HepG2 (cell line): ENCODE measurements at regions not wholly inside any gene's neighbourhood (a gene's known extent, or its start where the extent isn't known, plus 50 kb on each side); places are given as distances from the start of the nearest gene placed in this dataset.

Experiments used
- ATAC-seq: fragments of 200-7000 bp; cut with Tn5 transposase; 3 replicates; pipeline ENCODE4 v1.9.1; 2020; ENCODE audit warnings: mild to moderate bottlenecking, moderate library complexity
- BruUV-seq: library from RNA; stranded (reverse); fragments of 400-500 nt; replicated peaks from 2 replicates; lab custom pipeline; 2021; lab: Mats Ljungman, UMichigan
- CTCF ChIA-PET: fragments of 300-600 bp; formaldehyde crosslinking; extraction: SDS; loops from one replicate; lab custom pipeline; 2021; ENCODE audit warnings: low total read pairs, inconsistent platforms, low intra/inter-chr PET ratio; lab: Yijun Ruan, JAX
- POLR2A ChIA-PET: fragments of 350-600 bp; sonication (Branson Sonifier 250); formaldehyde crosslinking; loops from one replicate; lab custom pipeline; 2020; ENCODE audit warnings: antibody characterized with exemption, inconsistent platforms; lab: Yijun Ruan, JAX
- DNase-seq: peaks from one replicate; pipeline ENCODE4 v3.0.0-alpha.2; 2015; ENCODE audit warnings: low spot score
- FAIRE-seq: peaks from 3 replicates; lab custom pipeline; 2011; peaks lifted over from hg19 to GRCh38; lab: Jason Lieb, UNC
- H2AFZ ChIP-seq: one replicate; pipeline ENCODE4 v1.6.1; 2011; ENCODE audit warnings: low read length, inconsistent platforms
- H3K27ac ChIP-seq: fragments of 300-600 bp; 3 replicates; pipeline ENCODE4 v1.8.0; 2011; ENCODE audit warnings: mixed run types, mild to moderate bottlenecking, mixed read lengths, low read length, inconsistent platforms; ENCODE audit not compliant: insufficient read depth; ENCODE audit errors: extremely low read length
- H3K27me3 ChIP-seq, 2 experiments: fragments of 200-600 bp in 1 of 2; 2 replicates in 1 of 2; 3 replicates in 1 of 2; pipeline versions ENCODE4 v1.6.0 to v1.8.0; 2011; ENCODE audit warnings: low read length in 2 of 2, mild to moderate bottlenecking in 2 of 2, moderate library complexity in 2 of 2, inconsistent platforms in 1 of 2; ENCODE audit not compliant: insufficient read depth in 2 of 2, control insufficient read depth in 1 of 2
- H3K36me3 ChIP-seq, 2 experiments: fragments of 200-600 bp in 1 of 2; replicated peaks in 1 of 2; 2 replicates in 1 of 2; 3 replicates in 1 of 2; pipeline versions ENCODE4 v1.5.1 to v1.8.0; 2011; ENCODE audit warnings: low read length in 2 of 2, inconsistent platforms in 1 of 2; ENCODE audit not compliant: insufficient read depth in 2 of 2, control insufficient read depth in 1 of 2
- H3K4me1 ChIP-seq: 2 replicates; pipeline ENCODE4 v1.5.1; 2012; ENCODE audit warnings: low read length, inconsistent platforms; ENCODE audit not compliant: insufficient read depth
- H3K4me2 ChIP-seq: 2 replicates; pipeline ENCODE4 v1.6.0; 2011; ENCODE audit warnings: low read depth, low read length, inconsistent platforms
- H3K4me3 ChIP-seq, 3 experiments: fragments of 200-600 bp in 1 of 3; sonication (generic), shearing (Covaris generic) in 1 of 3; replicated peaks in 1 of 3; 2 replicates each; pipeline ENCODE4 v1.5.1; 2011 to 2016; ENCODE audit warnings: low read length in 3 of 3, inconsistent platforms in 2 of 3, low read depth in 2 of 3, mild to moderate bottlenecking in 2 of 3, control low read depth in 1 of 3, mixed read lengths in 1 of 3; ENCODE audit not compliant: insufficient read depth in 1 of 3
- H3K79me2 ChIP-seq: one replicate; pipeline ENCODE4 v1.6.1; 2011; ENCODE audit warnings: low read length, inconsistent platforms; ENCODE audit not compliant: insufficient read depth
- H3K9ac ChIP-seq: 2 replicates; pipeline ENCODE4 v1.6.0; 2011; ENCODE audit warnings: mild to moderate bottlenecking, low read depth, low read length, inconsistent platforms; ENCODE audit not compliant: insufficient read depth
- H3K9me3 ChIP-seq: 2 replicates; pipeline ENCODE4 v1.5.1; 2012; ENCODE audit warnings: mild to moderate bottlenecking, low read length
- H4K20me1 ChIP-seq: 2 replicates; pipeline ENCODE4 v1.6.0; 2011; ENCODE audit warnings: inconsistent platforms, mild to moderate bottlenecking, low read length, moderate library complexity; ENCODE audit not compliant: insufficient read depth
- CREBL2 ChIP-seq: sonication (generic); formaldehyde crosslinking; IDR thresholded peaks from 2 replicates; pipeline ENCODE4 v1.8.1; 2023; ENCODE audit warnings: missing genetic modification reagents, mild to moderate bottlenecking, borderline replicate concordance
- DPF2 ChIP-seq: sonication (generic); formaldehyde crosslinking; IDR thresholded peaks from 2 replicates; pipeline ENCODE4 v1.4.0; 2020; ENCODE audit warnings: mild to moderate bottlenecking, low read depth, missing genetic modification reagents, borderline replicate concordance
- EP300 ChIP-seq, 3 experiments: sonication (generic) in 1 of 3; formaldehyde crosslinking in 1 of 3; IDR thresholded peaks; 2 replicates each; pipeline versions ENCODE4 v1.5.1 to v1.6.1; 2011 to 2020; ENCODE audit warnings: low read depth in 2 of 3, low read length in 2 of 3, borderline replicate concordance in 1 of 3, improper control_type of control experiment in 1 of 3, mild to moderate bottlenecking in 1 of 3, missing genetic modification reagents in 1 of 3, moderate library complexity in 1 of 3
- FOXO1 ChIP-seq: sonication (generic); formaldehyde crosslinking; IDR thresholded peaks from 2 replicates; pipeline ENCODE4 v1.4.0; 2020; ENCODE audit warnings: missing genetic modification reagents
- FOXP1 ChIP-seq, 2 experiments: fragments of 450-650 bp in 1 of 2; IDR thresholded peaks; 2 replicates each; pipeline ENCODE4 v1.6.1; 2017 to 2018; ENCODE audit warnings: antibody characterized with exemption in 1 of 2
- PITX1 ChIP-seq: sonication (generic); formaldehyde crosslinking; IDR thresholded peaks from 2 replicates; pipeline ENCODE4 v1.5.1; 2020; ENCODE audit warnings: mild to moderate bottlenecking, missing genetic modification reagents
- SNAPC2 ChIP-seq: sonication (generic); formaldehyde crosslinking; IDR thresholded peaks from 2 replicates; pipeline ENCODE4 v1.8.1; 2022; ENCODE audit warnings: mild to moderate bottlenecking, missing genetic modification reagents
- ZBTB8A ChIP-seq: sonication (generic); formaldehyde crosslinking; IDR thresholded peaks from 2 replicates; pipeline ENCODE4 v1.4.0; 2020; ENCODE audit warnings: mild to moderate bottlenecking, low read depth, missing genetic modification reagents, borderline replicate concordance
- ZNF747 ChIP-seq: sonication (generic); formaldehyde crosslinking; IDR thresholded peaks from 2 replicates; pipeline ENCODE4 v1.8.1; 2023; ENCODE audit warnings: missing genetic modification reagents, mild to moderate bottlenecking, borderline replicate concordance
- ZNF879 ChIP-seq: sonication (generic); formaldehyde crosslinking; IDR thresholded peaks from 2 replicates; pipeline ENCODE4 v1.8.1; 2023; ENCODE audit warnings: missing genetic modification reagents
- WGBS: methylation state at CpG from one replicate; pipeline ENCODE4 v1.1.6; 2017; ENCODE audit warnings: low lambda C conversion rate; 5-methylcytosine and 5-hydroxymethylcytosine counted together
- in situ Hi-C: cut with HindIII; loops from 2 replicates; pipeline ENCODE4 v1.10.0; 2017; ENCODE audit warnings: low pct_unique_long_range_greater_than_20kb; ENCODE audit not compliant: extremely low pct_ligation_motif_present
- intact Hi-C: fragments of 100-400 bp; cut with micrococcal nuclease; formaldehyde crosslinking; loops from one replicate; pipeline ENCODE4 v1.10.0; 2022; ENCODE audit not compliant: unreplicated experiment

- CTCF ChIA-PET, result no interaction called here
- no peak overlapping the region for H3K4me3 ChIP-seq
- no peak for ATAC-seq
- BruUV-seq, result no TSS peak
- no peaks in the 10 kb centered on the region for H3K36me3 ChIP-seq
- POLR2A ChIA-PET, result no interaction called here
- no peaks in the 10 kb centered on the region for H3K27me3 ChIP-seq
- no peak for FAIRE-seq
- WGBS, result 2% methylated on average over 3 of the region's 3 CpGs
- intact Hi-C loops (no loop called here), in situ Hi-C loops (no loop called here)
- H3K27ac ChIP-seq, result no peak overlapping the region
- no peak overlapping the region for H3K9ac ChIP-seq
- DNase-seq, result no peak
- no peaks in the 10 kb centered on the region for H3K4me1 ChIP-seq
- no peaks in the 10 kb centered on the region for H3K9me3 ChIP-seq
- H3K4me2 ChIP-seq, result no peak overlapping the region
- TF ChIP-seq ZNF747 (CRISPR knock-in tag), result no peak
- TF ChIP-seq DPF2 (CRISPR knock-in tag), result no peak
- TF ChIP-seq CREBL2, result no peak
- no peak for TF ChIP-seq FOXO1 (CRISPR knock-in tag)
- no peak for TF ChIP-seq EP300 (IDR thresholded peaks at IDR 0.05; ENCODE audit: low read depth in 2 of 2, low read length in 2 of 2)
- no peak for TF ChIP-seq EP300 (CRISPR knock-in tag; IDR thresholded peaks at IDR 0.05; ENCODE audit: borderline replicate concordance)
- no peak for TF ChIP-seq ZNF879
- no peak for TF ChIP-seq ZBTB8A (CRISPR knock-in tag)
- TF ChIP-seq PITX1 (CRISPR knock-in tag), result no peak
- no peak for TF ChIP-seq SNAPC2 (CRISPR knock-in tag)
- no peak for TF ChIP-seq FOXP1 (IDR thresholded peaks at IDR 0.05)
- TF ChIP-seq FOXP1 (CRISPR knock-in tag; IDR thresholded peaks at IDR 0.05), result no peak
- no peak overlapping the region for H2AFZ ChIP-seq
- H4K20me1 ChIP-seq, result no peaks in the 10 kb centered on the region
- H3K79me2 ChIP-seq, result no peaks in the 10 kb centered on the region
Observed at GRCh38 chr1:208775841-208776240, 531.7 kb upstream of the PLXNA2 start.
